ENCODE measurements at regions not wholly inside any gene's neighbourhood (a gene's known extent, or its start where the extent isn't known, plus 50 kb on each side); places are given as distances from the start of the nearest gene placed in this dataset.

- DNase-seq (ENCODE audit: low read depth in 4 of 4, low spot score in 1 of 4), result no peak
These were observed 211.1 kb upstream of the TLE4 start for GRCh38 chr9:79360387-79361347.

GRCh38 chr9:79362100-79363081, 209.4 kb upstream of the TLE4 start:
- DNase-seq (ENCODE audit: low read depth in 4 of 4, low spot score in 1 of 4), result no peak

DNA sequence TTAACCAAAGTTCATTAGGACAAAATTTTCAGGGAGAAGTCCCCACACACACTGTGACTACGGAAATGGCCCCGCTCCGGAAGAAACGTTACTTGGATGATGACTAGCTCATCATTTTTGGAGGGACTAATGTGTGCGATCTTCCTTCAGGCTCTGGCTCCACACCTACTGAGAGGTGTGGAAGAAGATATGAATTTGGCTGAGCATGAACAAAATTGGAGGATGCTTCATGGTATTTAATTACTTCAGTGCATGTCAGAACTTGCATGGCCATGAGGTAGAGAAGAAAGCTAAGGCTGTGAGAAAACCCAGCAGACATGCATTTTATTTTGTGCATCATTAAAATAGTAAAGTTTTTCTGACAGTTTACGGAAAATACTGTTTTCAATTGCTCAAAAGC, 202.1 kb upstream of the TLE4 start:
- DNase-seq (ENCODE audit: low read depth in 4 of 4, low spot score in 1 of 4), result no peak

DNA sequence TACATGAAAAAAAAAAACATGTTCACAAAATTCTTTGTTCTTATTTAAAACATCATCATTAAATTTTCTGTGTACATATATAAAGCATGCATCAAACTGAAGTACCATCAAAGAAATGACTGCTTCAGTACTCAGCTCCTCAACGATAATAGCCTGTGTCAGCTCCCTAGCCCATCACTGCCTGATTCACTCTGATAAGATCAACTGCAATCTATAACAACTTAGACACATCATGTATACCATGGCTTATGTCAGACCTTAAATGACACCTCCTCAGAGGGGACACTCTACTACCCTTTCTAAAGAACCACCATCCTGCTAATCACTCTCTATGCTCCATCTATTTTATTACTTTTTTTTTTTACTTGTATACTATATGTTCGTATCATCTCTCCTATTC, 200.5 kb upstream of the TLE4 start:
- DNase-seq (ENCODE audit: low read depth in 4 of 4, low spot score in 1 of 4), result no peak

DNA sequence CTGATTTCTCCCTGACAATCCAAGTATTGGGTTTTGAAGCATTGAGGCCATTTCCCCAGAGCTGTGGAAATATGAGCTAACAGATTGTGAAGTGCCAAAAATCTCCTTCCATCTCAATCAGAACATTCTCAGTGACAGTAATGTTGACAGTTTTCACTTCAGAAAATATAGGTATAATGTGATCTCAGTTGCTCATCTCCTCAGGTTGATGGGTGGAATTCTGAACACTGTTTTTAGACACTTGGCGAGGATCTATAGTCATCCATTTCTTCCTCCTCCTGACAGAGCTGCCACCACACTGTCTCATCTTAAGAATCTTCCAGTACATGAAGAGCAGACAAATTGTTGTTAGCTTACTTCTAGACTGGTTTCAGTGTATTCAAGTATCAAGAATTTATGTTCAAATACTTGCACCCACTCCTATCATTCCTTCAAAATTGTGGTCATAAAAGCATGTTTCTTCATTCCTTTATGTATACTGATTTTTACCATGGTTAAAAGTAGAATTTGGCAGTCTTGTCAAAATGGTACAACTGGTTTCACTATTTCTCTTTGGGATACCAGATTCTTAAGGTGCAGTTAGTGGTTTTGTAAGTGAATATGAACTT, 199.7 kb upstream of the TLE4 start:
- DNase-seq (ENCODE audit: low read depth in 4 of 4, low spot score in 1 of 4), result no peak

GRCh38 chr9:79377339-79377855, 194.4 kb upstream of the TLE4 start:
- DNase-seq (ENCODE audit: low read depth in 4 of 4, low spot score in 1 of 4), result no peak

- DNase-seq (ENCODE audit: low read depth in 4 of 4, low spot score in 1 of 4), result no peak
These were observed 193.7 kb upstream of the TLE4 start for GRCh38 chr9:79378107-79378506.

GRCh38 chr9:79382044-79382443, 189.7 kb upstream of the TLE4 start:
- DNase-seq (ENCODE audit: low read depth in 4 of 4, low spot score in 1 of 4), result no peak

DNA sequence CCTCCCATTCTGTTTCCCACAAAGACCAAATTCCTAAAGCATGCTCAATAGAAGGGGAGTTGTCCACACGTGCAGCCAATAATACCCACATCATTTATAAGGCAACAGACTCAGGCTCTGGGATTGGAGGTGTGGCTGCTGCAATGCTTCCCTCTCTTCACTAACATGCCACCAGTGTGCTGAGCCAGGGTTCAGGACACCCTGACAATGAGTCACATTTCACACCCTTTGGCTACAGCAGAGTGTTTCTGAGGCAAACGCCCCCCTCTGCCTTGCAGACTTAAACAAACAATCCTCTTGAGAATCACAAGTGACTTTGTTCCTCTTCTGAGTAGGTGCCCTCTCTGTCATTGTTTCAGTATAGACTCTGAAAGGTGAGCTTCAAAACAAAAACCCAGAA, 189.3 kb upstream of the TLE4 start:
- no peak for DNase-seq (ENCODE audit: low read depth in 4 of 4, low spot score in 1 of 4)

- DNase-seq (ENCODE audit: low read depth in 4 of 4, low spot score in 1 of 4), result no peak
These were observed 188.7 kb upstream of the TLE4 start for GRCh38 chr9:79383096-79383495.

- no peak for DNase-seq (ENCODE audit: low read depth in 4 of 4, low spot score in 1 of 4)
These were observed 187.7 kb upstream of the TLE4 start for GRCh38 chr9:79384091-79384490.

DNA sequence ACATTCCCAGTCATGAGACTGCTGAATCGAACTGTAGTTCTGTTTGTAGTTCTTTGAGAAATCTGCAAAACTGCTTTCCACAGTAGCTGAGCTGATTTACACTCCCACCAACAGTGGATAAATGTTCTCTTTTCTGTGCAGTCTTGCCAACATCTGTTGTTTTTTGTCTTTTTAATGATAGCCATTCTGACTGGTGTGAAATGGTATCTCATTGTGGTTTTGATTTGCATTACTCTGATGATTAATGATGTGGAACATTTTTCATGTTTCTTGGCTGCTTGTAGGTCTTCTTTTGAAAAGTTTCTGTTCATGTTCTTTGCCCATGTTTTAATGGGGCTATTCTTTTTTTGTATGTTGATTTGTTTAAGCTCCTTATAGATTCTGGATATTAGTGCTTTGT, 187.3 kb upstream of the TLE4 start:
- DNase-seq (ENCODE audit: low read depth in 4 of 4, low spot score in 1 of 4), result no peak

DNA sequence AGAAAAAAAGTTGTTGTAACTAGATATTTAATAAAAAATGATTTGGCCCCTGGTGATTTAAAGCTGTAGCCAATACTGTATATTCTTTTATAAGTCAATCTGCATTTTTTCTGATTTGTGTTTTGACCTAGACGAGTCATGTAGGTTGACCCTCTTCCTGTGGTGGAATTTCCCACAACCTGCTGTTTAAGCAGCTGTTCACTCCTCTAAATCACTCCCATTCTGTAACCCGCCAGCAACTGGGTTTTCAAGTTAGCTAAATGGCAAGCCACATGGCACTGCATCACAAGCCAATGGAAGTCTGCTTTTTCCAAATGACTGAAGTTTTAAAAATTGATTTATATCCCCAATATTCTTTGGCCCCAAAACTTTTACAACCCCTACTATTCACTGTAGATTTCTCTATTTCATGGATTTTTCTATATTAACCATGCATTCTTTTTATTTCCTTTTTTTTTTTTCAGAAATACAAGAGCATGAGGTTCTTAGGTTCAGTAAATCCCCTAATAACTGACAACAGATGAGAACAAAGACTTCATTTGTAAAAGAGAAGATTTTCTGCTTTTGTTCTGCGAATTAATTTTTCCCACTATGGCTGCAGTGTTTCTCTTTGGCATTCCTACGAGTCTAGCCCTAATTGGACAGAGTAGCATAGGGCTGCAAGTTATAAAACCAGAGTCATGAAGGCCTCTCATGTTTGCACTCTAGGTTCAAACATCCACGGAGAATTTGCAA, 184.5 kb upstream of the TLE4 start:
- no peak for DNase-seq (ENCODE audit: low read depth in 4 of 4, low spot score in 1 of 4)

DNA sequence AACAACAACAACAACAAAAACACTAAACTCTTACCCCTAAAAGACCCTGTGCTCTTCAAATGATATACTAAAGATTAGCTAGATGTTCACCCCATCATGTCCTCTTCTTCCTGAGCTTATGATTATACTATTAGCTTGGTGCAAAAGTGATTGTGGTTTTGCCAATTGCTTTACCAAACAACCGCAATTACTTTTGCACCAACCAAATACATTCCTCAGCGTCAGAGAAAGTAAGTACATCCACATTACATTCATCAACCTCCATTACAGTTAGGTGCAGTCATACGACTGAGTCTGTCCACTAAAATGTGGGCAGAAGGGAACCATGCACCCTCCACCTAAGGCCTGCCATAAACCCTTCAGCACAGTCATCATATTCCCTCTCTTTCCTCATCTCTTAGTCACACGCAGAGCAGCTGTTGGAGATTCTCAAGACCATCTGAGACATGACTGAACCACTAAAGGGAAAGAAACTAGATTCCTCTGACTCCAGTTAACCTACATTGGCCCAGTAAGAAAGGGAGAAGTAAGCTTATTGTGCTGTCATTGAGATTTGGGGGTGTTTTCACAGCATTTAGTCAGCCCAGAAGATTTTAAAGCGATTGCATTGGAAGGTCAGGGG, 181.6 kb upstream of the TLE4 start:
- no peak for DNase-seq (ENCODE audit: low read depth in 4 of 4, low spot score in 1 of 4)

GRCh38 chr9:79390781-79391770, 180.7 kb upstream of the TLE4 start:
- no peak for DNase-seq (ENCODE audit: low read depth in 4 of 4, low spot score in 1 of 4)

DNA sequence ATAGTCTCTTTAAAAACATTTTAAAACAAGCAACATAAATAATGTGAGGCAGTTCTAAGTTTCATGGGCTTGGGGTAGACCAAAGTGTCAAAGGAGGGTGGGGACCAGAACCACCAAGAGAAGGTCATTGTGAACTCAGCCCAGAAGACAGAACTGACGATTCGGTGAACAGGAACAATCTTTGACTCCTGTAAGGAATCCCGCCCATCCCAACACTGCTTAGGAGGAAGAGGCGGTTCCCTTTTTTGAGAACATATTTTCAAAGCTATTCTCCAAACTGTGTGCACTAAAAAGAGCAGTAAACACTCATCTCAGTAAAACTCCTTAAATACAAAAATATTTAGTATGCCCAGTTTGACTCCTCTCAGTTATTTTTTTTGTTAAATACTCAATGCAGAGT, 176.5 kb upstream of the TLE4 start:
- no peak for DNase-seq (ENCODE audit: low read depth in 4 of 4, low spot score in 1 of 4)

- no peak for DNase-seq (ENCODE audit: low read depth in 4 of 4, low spot score in 1 of 4)
These were observed 176.0 kb upstream of the TLE4 start for GRCh38 chr9:79395755-79396154.

GRCh38 chr9:79396168-79396567, 175.6 kb upstream of the TLE4 start:
- no peak for DNase-seq (ENCODE audit: low read depth in 4 of 4, low spot score in 1 of 4)

DNA sequence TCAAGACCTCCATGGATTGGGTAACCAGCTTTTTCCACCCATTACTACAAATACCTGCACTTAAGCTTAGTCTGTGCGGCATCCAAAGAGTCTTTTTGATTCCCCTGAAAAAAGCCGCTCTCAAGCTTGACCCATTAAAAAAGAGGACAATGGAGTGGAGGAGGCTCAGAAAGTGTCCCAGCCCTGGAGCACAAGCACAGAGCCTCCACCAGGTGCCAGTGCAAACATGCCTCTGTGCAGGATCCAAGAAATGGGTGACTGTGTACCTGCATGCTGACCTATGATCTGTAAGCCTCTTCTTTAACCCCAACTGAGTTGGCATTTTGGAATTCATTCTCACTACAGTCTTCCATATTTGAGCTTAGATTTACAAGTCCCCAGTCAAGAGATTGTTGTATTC, 168.3 kb upstream of the TLE4 start:
- no peak for DNase-seq (ENCODE audit: low read depth in 4 of 4, low spot score in 1 of 4)

All from stimulated activated CD4-positive, alpha-beta T cell treated with anti-CD3 and anti-CD28 coated beads, Interleukin-1b, Interleukin-23, amount 100 ng/mL, for 24 hours (primary cell).